ENCODE measurements at regions not wholly inside any gene's neighbourhood (a gene's known extent, or its start where the extent isn't known, plus 50 kb on each side); places are given as distances from the start of the nearest gene placed in this dataset.

- no peak for DNase-seq (ENCODE audit: low read depth in 2 of 2, low spot score in 1 of 2)
These were observed 78.1 kb downstream of the SIK1 start for GRCh38 chr21:43348801-43349261.

GRCh38 chr21:43348170-43348766 lies 78.7 kb downstream of the SIK1 start:
- no peak for DNase-seq (ENCODE audit: low read depth in 2 of 2, low spot score in 1 of 2)

- DNase-seq (ENCODE audit: low read depth in 2 of 2, low spot score in 1 of 2), result no peak
These were observed 79.3 kb downstream of the SIK1 start for GRCh38 chr21:43347461-43348169.

GRCh38 chr21:43346551-43346950 lies 80.4 kb downstream of the SIK1 start:
- DNase-seq (ENCODE audit: low read depth in 2 of 2, low spot score in 1 of 2), result no peak

- no peak for DNase-seq (ENCODE audit: low read depth in 2 of 2, low spot score in 1 of 2)
These were observed 81.1 kb downstream of the SIK1 start for GRCh38 chr21:43345746-43346409.

GRCh38 chr21:43345046-43345745 lies 81.7 kb downstream of the SIK1 start:
- no peak for DNase-seq (ENCODE audit: low read depth in 2 of 2, low spot score in 1 of 2)

GRCh38 chr21:43343992-43344886 lies 82.7 kb downstream of the SIK1 start:
- DNase-seq (ENCODE audit: low read depth in 2 of 2, low spot score in 1 of 2), result no peak

- DNase-seq (ENCODE audit: low read depth in 2 of 2, low spot score in 1 of 2), result no peak
These were observed 83.6 kb downstream of the SIK1 start for GRCh38 chr21:43343095-43343991.

- no peak for DNase-seq (ENCODE audit: low read depth in 2 of 2, low spot score in 1 of 2)
These were observed 84.5 kb downstream of the SIK1 start for GRCh38 chr21:43342301-43342881.

GRCh38 chr21:43341378-43342161 lies 85.4 kb downstream of the SIK1 start:
- no peak for DNase-seq (ENCODE audit: low read depth in 2 of 2, low spot score in 1 of 2)

- DNase-seq (ENCODE audit: low read depth in 2 of 2, low spot score in 1 of 2), result no peak
These were observed 86.2 kb downstream of the SIK1 start for GRCh38 chr21:43340491-43341377.

GRCh38 chr21:43339668-43340067 lies 87.3 kb downstream of the SIK1 start:
- no peak for DNase-seq (ENCODE audit: low read depth in 2 of 2, low spot score in 1 of 2)

- DNase-seq (ENCODE audit: low read depth in 2 of 2, low spot score in 1 of 2), result no peak
These were observed 88.0 kb downstream of the SIK1 start for GRCh38 chr21:43338951-43339350.

- no peak for DNase-seq (ENCODE audit: low read depth in 2 of 2, low spot score in 1 of 2)
These were observed 88.9 kb downstream of the SIK1 start for GRCh38 chr21:43337901-43338655.

GRCh38 chr21:43335119-43335518 lies 91.8 kb downstream of the SIK1 start:
- DNase-seq (ENCODE audit: low read depth in 2 of 2, low spot score in 1 of 2), result no peak

- no peak for DNase-seq (ENCODE audit: low read depth in 2 of 2, low spot score in 1 of 2)
These were observed 92.5 kb downstream of the SIK1 start for GRCh38 chr21:43334214-43334958.

All from stimulated activated CD8-positive, alpha-beta memory T cell treated with anti-CD3 and anti-CD28 coated beads, Interleukin-4, amount 100 ng/mL, for 1 hour (primary cell).